Left ventricle myocardium superior (tissue), 1 donor: ENCODE measurements at regions not wholly inside any gene's neighbourhood (a gene's known extent, or its start where the extent isn't known, plus 50 kb on each side); places are given as distances from the start of the nearest gene placed in this dataset.
"Not testable (repeated sequence)": the region's sequence is repeated elsewhere in the genome, so short reads cannot be mapped to it uniquely, and the experiment has no call there.

Experiments used
- ATAC-seq: fragments of 200-7000 bp; cut with Tn5 transposase; one replicate; pipeline ENCODE4 v1.9.1; 2020; ENCODE audit warnings: mild to moderate bottlenecking, moderate library complexity
- DNase-seq: peaks from one replicate; pipeline ENCODE4 v3.0.0-alpha.2; 2020
- intact Hi-C: fragments of 100-400 bp; cut with micrococcal nuclease; formaldehyde crosslinking; loops from one replicate; pipeline ENCODE4 v1.11.0; 2022
- donor health status: DM: no; HTN: yes; CAD: no; lungs with severe emphysema.

- intact Hi-C loops, DNase-seq, ATAC-seq: not testable (repeated sequence)
These were observed 513.4 kb downstream of the AMY1C start for GRCh38 chr1:104263110-104263509.

- DNase-seq (no peak), ATAC-seq (no peak)
- intact Hi-C loops = no loop called here
These were observed 514.8 kb downstream of the AMY1C start for GRCh38 chr1:104264521-104264920.

GRCh38 chr1:104265163-104265562 is 515.5 kb downstream of the AMY1C start:
- intact Hi-C loops = no loop called here
- ATAC-seq = no peak
- DNase-seq = no peak

GRCh38 chr1:104266612-104267011 is 516.9 kb downstream of the AMY1C start:
- DNase-seq (no peak), ATAC-seq (no peak)
- intact Hi-C loops = no loop called here

GRCh38 chr1:104288322-104288721 is 538.6 kb downstream of the AMY1C start:
- intact Hi-C loops, ATAC-seq, DNase-seq: not testable (repeated sequence)

- ATAC-seq = no peak
These were observed 541.5 kb downstream of the AMY1C start for GRCh38 chr1:104291156-104291555.

GRCh38 chr1:104294259-104294658 is 544.6 kb downstream of the AMY1C start:
- no peak for ATAC-seq
- intact Hi-C loops = no loop called here
- no peak for DNase-seq

More at GRCh38 chr1:104291156-104291555, 541.5 kb downstream of the AMY1C start:
- no peak for DNase-seq
- intact Hi-C loops = no loop called here

GRCh38 chr1:104295511-104295910 is 545.8 kb downstream of the AMY1C start:
- DNase-seq = no peak
- intact Hi-C loops = no loop called here
- ATAC-seq = no peak

- intact Hi-C loops = no loop called here
- ATAC-seq = no peak
- DNase-seq = no peak
These were observed 560.0 kb downstream of the AMY1C start for GRCh38 chr1:104309673-104310072.

- intact Hi-C loops = no loop called here
- no peak for ATAC-seq
- DNase-seq = no peak
These were observed 566.1 kb downstream of the AMY1C start for GRCh38 chr1:104315823-104316222.

- ATAC-seq = no peak
- DNase-seq = no peak
- intact Hi-C loops = no loop called here
These were observed 572.4 kb downstream of the AMY1C start for GRCh38 chr1:104322131-104322530.

GRCh38 chr1:104329278-104329677 is 579.6 kb downstream of the AMY1C start:
- DNase-seq (no peak), ATAC-seq (no peak)
- intact Hi-C loops = no loop called here

GRCh38 chr1:104331763-104332162 is 582.1 kb downstream of the AMY1C start:
- DNase-seq (no peak), ATAC-seq (no peak)
- intact Hi-C loops = no loop called here

GRCh38 chr1:104337927-104338326 is 588.2 kb downstream of the AMY1C start:
- ATAC-seq, intact Hi-C loops, DNase-seq: not testable (repeated sequence)

GRCh38 chr1:104341944-104342343 is 592.2 kb downstream of the AMY1C start:
- DNase-seq (no peak), ATAC-seq (no peak)
- intact Hi-C loops = no loop called here

GRCh38 chr1:104348277-104348676 is 598.6 kb downstream of the AMY1C start:
- intact Hi-C loops = no loop called here
- ATAC-seq = no peak

GRCh38 chr1:104353580-104353979 is 603.9 kb downstream of the AMY1C start:
- intact Hi-C loops = no loop called here
- DNase-seq = no peak
- no peak for ATAC-seq

More at GRCh38 chr1:104348277-104348676, 598.6 kb downstream of the AMY1C start:
- DNase-seq = no peak

GRCh38 chr1:104358086-104358485 is 608.4 kb downstream of the AMY1C start:
- intact Hi-C loops = no loop called here

GRCh38 chr1:104358621-104359020 is 608.9 kb downstream of the AMY1C start:
- intact Hi-C loops = no loop called here
- no peak for ATAC-seq
- no peak for DNase-seq

More at GRCh38 chr1:104358086-104358485, 608.4 kb downstream of the AMY1C start:
- no peak for ATAC-seq
- no peak for DNase-seq

- DNase-seq (no peak), ATAC-seq (no peak)
- intact Hi-C loops = no loop called here
These were observed 628.7 kb downstream of the AMY1C start for GRCh38 chr1:104378414-104378813.

GRCh38 chr1:104380003-104380402 is 630.3 kb downstream of the AMY1C start:
- intact Hi-C loops = no loop called here
- DNase-seq (no peak), ATAC-seq (no peak)
